Uterus (tissue), 2 donors: ENCODE measurements at regions not wholly inside any gene's neighbourhood (a gene's known extent, or its start where the extent isn't known, plus 50 kb on each side); places are given as distances from the start of the nearest gene placed in this dataset.

Experiments used
- CTCF ChIP-seq, 4 experiments: fragments of 200-600 bp in 2 of 4; fragments of 450-650 bp in 2 of 4; sonication (generic) in 2 of 4; IDR thresholded peaks; one replicate each; pipeline ENCODE4 v1.5.1; 2016 to 2019; ENCODE audit warnings: antibody characterized with exemption in 4 of 4, mild to moderate bottlenecking in 2 of 4, moderate library complexity in 1 of 4
- POLR2A ChIP-seq, 2 donors: fragments of 450-650 bp; IDR thresholded peaks; one replicate each; pipeline ENCODE4 v1.6.1; 2016; ENCODE audit warnings: antibody characterized with exemption in 2 of 2, mild to moderate bottlenecking in 1 of 2, moderate library complexity in 1 of 2

DNA sequence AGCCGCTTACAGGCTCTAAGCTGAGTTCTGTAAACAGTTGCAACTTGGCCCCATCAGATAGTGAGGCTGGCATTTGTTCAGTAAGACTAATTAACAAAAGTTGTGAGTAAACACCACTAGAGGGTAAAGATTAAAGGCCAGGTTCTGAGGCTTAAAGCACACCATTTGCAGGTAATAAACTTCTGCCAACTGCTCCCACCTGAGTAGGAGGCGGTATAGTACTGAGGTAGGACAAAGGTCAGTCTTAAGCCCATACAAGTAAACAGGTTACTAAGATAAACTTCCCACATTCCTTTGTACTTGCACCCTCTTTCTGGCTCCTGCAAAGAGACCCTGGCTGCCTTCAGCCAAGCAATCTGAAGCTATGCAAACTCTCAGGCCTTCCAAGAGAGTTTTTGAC lies 419.6 kb downstream of the DNAH5 start:
- TF ChIP-seq CTCF (IDR thresholded peaks at IDR 0.05) = no peak
- no peak for TF ChIP-seq POLR2A (IDR thresholded peaks at IDR 0.05)
